Neural progenitor cell (in vitro differentiated cells): ENCODE measurements at regions not wholly inside any gene's neighbourhood (a gene's known extent, or its start where the extent isn't known, plus 50 kb on each side); places are given as distances from the start of the nearest gene placed in this dataset.

Source experiments
- CTCF ChIP-seq: fragments of 200-600 bp; sonication (generic); IDR thresholded peaks from 2 replicates; pipeline ENCODE4 v1.5.1; 2017; ENCODE audit warnings: antibody characterized with exemption, mild to moderate bottlenecking
- EZH2 ChIP-seq: fragments of 200-600 bp; sonication (generic); IDR thresholded peaks from 2 replicates; pipeline ENCODE4 v1.6.1; 2017; ENCODE audit warnings: antibody characterized with exemption, mild to moderate bottlenecking, moderate library complexity
- EZH2phosphoT487 ChIP-seq: fragments of 200-600 bp; sonication (generic); IDR thresholded peaks from 2 replicates; pipeline ENCODE4 v1.6.1; 2017; ENCODE audit warnings: antibody characterized with exemption

GRCh38 chr9:89776795-89777525 is 172.1 kb downstream of the GADD45G start:
- TF ChIP-seq CTCF (no peak), EZH2phosphoT487 (no peak), EZH2 (no peak)
